Left ventricle myocardium inferior (tissue), 1 donor: ENCODE measurements at regions not wholly inside any gene's neighbourhood (a gene's known extent, or its start where the extent isn't known, plus 50 kb on each side); places are given as distances from the start of the nearest gene placed in this dataset.

Source experiments
- DNase-seq: peaks from one replicate; pipeline ENCODE4 v3.0.0-alpha.2; 2020
- H3K27ac ChIP-seq: fragments of 200-600 bp; replicated peaks from 2 replicates; pipeline ENCODE4 v1.8.0; 2021
- H3K27me3 ChIP-seq: fragments of 200-600 bp; 2 replicates; pipeline ENCODE4 v1.8.0; 2021; ENCODE audit warnings: low read depth
- H3K36me3 ChIP-seq: fragments of 200-600 bp; 2 replicates; pipeline ENCODE4 v1.8.0; 2021
- H3K4me1 ChIP-seq: fragments of 200-600 bp; 2 replicates; pipeline ENCODE4 v1.8.0; 2021
- H3K4me3 ChIP-seq: fragments of 200-600 bp; 2 replicates; pipeline ENCODE4 v1.8.0; 2021; ENCODE audit warnings: mild to moderate bottlenecking, moderate library complexity
- H3K9me3 ChIP-seq: fragments of 200-600 bp; replicated peaks from 2 replicates; pipeline ENCODE4 v1.8.0; 2021
- CTCF ChIP-seq: fragments of 200-600 bp; IDR thresholded peaks from 2 replicates; pipeline ENCODE4 v1.8.0; 2021; ENCODE audit warnings: antibody characterized with exemption, mild to moderate bottlenecking, borderline replicate concordance
- intact Hi-C: fragments of 100-400 bp; cut with micrococcal nuclease; formaldehyde crosslinking; loops from one replicate; pipeline ENCODE4 v1.11.0; 2022
- donor health status: DM: no; HTN: yes; CAD: no; lungs with severe emphysema.

- intact Hi-C loops = no loop called here
- no peak for DNase-seq
- no peak overlapping the region for H3K4me3 ChIP-seq
- no peak overlapping the region for H3K27ac ChIP-seq
- TF ChIP-seq CTCF = no peak
- no peaks in the 10 kb centered on the region for H3K36me3 ChIP-seq
- H3K9me3 ChIP-seq = no peaks in the 10 kb centered on the region
- H3K4me1 ChIP-seq = no peaks in the 10 kb centered on the region
- no peaks in the 10 kb centered on the region for H3K27me3 ChIP-seq
Measured at GRCh38 chr5:155259648-155260047, 246.1 kb downstream of the KIF4B start.

DNA sequence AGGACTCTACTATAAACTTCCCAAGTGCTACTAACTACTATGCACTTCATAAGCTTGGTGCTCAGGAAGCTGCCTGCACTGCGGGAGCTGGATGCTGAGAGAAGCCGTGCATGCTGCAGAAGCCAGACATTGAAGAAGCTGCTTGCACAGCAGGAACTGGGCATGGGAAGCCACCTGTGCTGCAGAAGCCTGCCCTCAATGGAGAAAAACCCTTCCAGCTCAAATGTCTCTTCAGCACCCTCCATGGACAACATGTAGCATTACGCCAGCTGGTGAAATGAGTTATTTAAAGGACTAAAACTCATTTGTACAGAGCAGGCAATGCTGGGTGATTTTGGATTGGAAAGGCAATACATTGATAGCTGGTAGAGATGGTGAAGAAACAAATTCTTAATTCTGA, 247.2 kb downstream of the KIF4B start:
- no peaks in the 10 kb centered on the region for H3K36me3 ChIP-seq
- peak; percentile 39 for TF ChIP-seq CTCF
- intact Hi-C loops = no loop called here

GRCh38 chr5:155263381-155263780, 249.8 kb downstream of the KIF4B start:
- DNase-seq = no peak
- no peak overlapping the region for H3K4me3 ChIP-seq
- H3K27me3 ChIP-seq = no peaks in the 10 kb centered on the region
- no peak for TF ChIP-seq CTCF
- H3K9me3 ChIP-seq = no peaks in the 10 kb centered on the region
- no peaks in the 10 kb centered on the region for H3K36me3 ChIP-seq
- no peak overlapping the region for H3K27ac ChIP-seq
- intact Hi-C loops = no loop called here
- no peaks in the 10 kb centered on the region for H3K4me1 ChIP-seq

More for the DNA sequence above, 247.2 kb downstream of the KIF4B start:
- H3K27ac ChIP-seq = no peak overlapping the region
- H3K4me1 ChIP-seq = no peaks in the 10 kb centered on the region
- DNase-seq = no peak
- no peaks in the 10 kb centered on the region for H3K27me3 ChIP-seq
- H3K4me3 ChIP-seq = no peak overlapping the region
- H3K9me3 ChIP-seq = no peaks in the 10 kb centered on the region

DNA sequence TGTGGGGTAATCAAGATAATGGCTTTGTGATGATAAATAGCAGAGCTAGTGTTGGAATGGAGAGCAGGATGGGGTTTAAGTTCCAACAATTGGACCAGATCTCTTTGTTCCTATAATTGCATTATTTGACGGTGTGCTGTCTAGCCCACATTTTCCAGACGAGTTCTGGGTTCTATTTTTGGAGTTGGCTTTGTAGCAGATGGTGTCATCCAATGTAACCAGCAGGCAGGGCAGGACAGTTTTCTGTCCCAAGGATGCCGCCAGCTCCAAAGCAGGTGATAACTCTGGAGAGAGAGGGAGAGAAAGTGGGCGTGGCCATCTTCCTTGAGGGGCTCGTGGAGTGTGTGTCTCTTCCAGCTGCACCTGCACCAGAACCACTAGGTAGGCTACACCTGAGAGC, 251.3 kb downstream of the KIF4B start:
- Histone ChIP-seq H3K27ac (no peak overlapping the region), H3K4me3 (no peak overlapping the region), H3K4me1 (no peaks in the 10 kb centered on the region), H3K36me3 (no peaks in the 10 kb centered on the region), H3K27me3 (no peaks in the 10 kb centered on the region), H3K9me3 (no peaks in the 10 kb centered on the region)
- no peak for DNase-seq
- intact Hi-C loops = no loop called here
- no peak for TF ChIP-seq CTCF

DNA sequence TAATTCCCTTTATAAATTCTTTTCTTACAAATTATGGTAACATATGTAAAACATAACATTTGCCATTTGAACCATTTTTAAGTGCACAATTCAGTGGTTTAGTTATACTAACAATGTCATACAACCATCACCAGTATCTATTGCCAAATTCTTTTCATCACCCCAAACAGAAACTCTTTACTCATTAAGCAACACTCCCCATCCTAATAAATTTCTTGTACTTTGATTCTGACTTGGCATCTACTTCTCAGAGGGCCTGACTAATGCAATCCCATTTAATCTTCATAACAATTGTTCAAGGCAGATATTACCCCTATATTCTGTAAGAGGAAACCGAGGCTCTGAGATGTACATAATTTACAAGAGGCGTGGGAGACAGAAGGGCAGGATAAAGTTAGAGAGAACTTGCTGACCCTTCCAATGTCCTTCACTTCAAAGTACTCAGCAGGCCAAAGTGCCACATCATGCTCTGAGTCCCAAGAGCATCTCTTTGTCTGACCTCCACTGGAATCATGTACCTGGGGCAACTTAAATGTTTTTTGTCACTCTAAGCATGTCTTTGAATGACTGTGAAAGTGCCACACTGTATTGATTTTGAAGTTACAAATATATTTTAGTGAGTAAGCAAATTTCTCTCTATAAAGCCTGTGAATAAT, 255.3 kb downstream of the KIF4B start:
- Histone ChIP-seq H3K27ac (no peak overlapping the region), H3K36me3 (no peaks in the 10 kb centered on the region), H3K27me3 (no peaks in the 10 kb centered on the region), H3K9me3 (no peaks in the 10 kb centered on the region), H3K4me1 (no peaks in the 10 kb centered on the region), H3K4me3 (no peak overlapping the region)
- no peak for TF ChIP-seq CTCF
- intact Hi-C loops = no loop called here
- no peak for DNase-seq
